Suppressor macrophage treated with lipopolysaccharide for 1 hour (primary cell): ENCODE measurements at regions not wholly inside any gene's neighbourhood (a gene's known extent, or its start where the extent isn't known, plus 50 kb on each side); places are given as distances from the start of the nearest gene placed in this dataset.

Experiments
- DNase-seq, 3 donors: peaks; one replicate each; pipeline ENCODE4 v3.0.0-alpha.2; 2020 to 2022

DNA sequence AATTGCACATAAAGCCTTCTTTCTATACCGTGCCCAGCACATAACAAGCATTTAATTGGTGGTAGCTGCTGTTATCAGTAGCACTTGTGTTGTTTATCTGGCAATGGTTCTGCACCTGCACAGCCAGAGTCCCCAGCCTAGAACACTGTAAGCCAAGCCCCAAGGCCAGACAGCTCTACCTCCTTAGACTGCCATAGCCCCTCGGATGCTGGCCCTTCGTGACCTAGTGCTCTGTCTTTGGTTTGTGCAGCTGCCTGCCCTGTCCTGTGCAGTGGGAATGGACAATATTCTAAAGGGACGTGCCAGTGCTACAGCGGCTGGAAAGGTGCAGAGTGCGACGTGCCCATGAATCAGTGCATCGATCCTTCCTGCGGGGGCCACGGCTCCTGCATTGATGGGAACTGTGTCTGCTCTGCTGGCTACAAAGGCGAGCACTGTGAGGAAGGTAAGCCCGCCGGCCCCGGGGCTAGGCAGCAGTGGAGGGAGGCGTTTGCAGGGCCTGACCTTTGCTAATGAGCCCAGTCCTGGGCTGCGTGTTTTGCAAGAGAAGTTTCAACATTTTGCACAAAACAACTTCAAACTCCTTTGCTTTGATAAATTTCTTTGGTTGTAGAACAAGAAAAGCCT lies 173.3 kb upstream of the WWC1 start:
- DNase-seq, result no peak

DNA sequence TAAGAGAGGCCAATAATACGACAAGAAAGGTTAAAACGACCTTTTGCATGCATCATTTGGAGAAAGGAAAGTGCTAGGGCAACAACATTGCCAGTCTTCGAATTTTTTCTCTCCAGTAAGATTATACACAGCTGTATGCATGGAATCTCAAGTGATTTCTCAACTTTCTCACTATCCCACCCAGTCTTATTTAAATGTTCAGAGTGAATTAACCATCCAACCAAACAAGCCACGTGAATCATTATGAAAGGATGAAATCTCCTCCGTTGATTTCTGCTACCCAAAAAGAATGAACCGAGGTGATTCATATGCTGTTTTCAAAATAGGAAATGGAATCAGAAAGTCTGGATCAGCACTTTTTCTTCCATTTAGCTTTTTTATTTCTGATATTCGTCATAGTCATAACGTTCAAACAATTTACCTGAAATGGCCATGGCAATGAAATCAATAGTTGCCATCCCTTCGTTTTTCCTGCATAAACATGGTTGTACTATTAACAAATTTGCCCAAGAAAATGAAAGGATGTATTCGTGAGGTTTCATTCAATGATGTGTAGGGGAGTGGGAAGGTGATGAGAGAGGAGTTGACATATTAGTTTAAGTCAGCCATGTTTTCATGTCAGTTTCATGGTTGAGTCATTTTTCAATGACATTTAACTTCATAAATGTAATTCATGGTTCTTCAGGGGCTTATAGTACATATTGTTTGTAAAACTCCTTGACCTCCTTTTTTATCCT lies 170.9 kb upstream of the WWC1 start:
- DNase-seq, result no peak

DNA sequence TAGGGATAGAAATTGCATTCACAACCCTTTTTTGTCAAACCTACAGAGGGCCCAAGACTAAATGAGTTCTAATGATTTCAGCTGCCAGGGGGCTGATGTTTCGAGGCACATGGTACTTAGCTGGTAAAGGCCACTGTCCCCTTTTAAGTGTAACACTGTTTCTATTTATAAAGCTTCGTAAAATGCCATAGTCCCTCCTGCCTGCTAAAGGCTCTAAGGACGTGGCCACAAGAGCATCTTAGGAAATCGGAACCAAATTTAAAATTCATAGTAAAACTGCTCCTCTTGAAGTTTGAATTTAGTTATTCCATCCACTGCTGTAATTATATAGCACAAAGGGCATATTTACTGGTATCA lies 170.3 kb upstream of the WWC1 start:
- no peak for DNase-seq

DNA sequence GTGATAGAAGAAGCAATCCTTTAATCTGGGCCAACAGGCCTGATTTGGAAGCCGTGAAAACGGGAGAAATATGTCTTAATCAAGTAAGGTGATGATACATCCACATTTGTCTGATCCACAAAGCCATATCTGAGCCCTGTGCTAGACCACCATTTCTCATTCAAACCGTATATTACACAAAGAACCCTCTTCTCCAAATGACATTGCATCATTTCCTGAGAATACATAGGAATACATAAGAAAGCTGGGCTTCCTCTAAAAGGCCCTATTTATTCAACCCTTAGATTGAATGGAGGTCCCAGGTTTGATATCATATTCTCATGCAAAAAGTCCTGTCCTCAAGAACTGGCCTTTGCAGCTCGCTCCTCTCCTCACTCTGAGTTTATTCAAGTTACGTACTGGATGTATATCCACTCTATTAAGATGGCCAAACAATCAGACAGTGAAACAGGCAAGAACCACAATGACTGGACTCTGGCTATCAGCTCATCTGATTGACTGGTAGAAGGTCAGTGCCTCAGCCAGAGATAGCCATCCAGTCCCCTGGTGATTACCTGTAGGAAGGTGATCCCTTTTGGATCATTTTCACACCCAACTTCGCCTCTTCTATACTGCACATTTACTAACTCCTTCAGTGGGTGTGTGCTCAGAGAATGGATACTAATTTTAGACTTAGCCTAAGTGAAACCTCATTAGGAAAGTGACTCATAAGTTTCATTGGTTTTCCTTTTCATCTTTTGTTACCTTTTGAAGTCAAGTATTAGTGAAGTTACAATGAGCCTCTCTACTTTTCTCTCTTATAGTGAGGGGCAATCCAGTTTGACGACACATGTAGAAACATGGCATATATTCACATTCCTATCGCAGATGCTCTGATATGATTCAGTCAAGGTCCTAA lies 167.6 kb upstream of the WWC1 start:
- peak; percentile 5 to 53 (median 32) for DNase-seq

DNA sequence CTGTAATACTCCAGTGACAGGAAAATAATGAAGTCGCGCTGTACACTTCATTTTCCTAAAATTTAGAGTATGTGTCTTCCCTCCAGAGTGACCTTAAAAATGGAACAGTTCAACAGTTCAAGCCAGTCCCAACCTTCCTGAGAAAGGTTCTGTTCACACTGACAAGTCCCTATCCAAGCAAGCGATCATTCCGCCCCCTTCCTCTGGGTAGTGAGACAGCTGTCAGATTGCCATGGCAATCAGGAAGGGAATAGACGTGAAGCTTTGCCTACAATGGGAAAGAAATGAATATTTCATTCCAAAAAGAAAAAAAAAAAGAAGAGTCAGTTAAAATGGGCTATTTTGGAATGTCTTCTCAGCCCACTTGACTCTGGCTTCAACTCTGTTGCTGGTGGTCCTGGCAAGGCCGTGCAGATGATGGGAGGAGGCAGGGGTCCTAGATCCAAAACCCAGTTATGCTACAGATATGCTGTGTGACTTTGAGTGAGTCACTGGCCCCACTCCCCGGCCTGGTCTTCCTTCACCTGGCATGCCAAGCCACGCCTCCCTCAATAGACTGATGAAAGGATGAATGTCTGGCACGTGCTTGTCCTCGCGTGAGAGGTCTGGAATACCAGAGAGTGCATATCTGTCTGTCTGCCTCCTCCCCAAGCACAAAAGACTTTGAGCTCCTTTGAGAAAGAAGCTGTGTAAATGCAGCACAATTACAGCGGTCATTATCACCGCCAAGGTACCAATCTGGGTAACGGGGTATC lies 165.8 kb upstream of the WWC1 start:
- no peak for DNase-seq

DNA sequence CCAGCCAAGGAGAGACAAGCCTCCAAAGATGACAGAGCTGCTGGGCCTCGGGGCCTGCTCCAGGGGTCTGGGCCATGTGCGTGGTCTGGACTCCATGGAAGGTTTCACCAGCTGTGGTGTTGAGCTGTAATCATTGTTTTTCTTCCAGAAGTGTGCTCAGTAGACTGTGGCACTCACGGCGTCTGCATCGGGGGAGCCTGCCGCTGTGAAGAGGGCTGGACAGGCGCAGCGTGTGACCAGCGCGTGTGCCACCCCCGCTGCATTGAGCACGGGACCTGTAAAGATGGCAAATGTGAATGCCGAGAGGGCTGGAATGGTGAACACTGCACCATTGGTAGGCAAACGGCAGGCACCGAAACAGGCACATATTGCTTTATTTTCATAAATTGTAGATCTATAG lies 164.8 kb upstream of the WWC1 start:
- no peak for DNase-seq

DNA sequence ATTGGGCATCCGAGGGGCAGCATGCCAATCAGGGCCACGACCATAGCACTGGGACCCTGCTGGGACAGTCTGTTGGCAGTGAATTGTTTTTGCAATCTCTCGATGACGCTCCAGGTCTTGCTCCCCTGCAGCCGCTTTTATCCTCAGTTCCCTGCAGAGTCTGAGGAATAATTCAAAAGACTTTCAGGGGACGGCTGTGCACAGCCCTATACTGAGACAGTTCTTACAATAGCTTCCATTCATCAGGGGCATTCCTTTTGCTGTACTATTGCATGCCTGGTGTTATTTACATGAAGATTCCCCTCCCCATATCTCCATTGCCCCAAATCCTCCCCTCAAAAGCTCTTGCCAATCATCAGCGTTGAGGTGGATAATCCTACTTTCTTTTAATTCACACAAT lies 163.3 kb upstream of the WWC1 start:
- no peak for DNase-seq

DNA sequence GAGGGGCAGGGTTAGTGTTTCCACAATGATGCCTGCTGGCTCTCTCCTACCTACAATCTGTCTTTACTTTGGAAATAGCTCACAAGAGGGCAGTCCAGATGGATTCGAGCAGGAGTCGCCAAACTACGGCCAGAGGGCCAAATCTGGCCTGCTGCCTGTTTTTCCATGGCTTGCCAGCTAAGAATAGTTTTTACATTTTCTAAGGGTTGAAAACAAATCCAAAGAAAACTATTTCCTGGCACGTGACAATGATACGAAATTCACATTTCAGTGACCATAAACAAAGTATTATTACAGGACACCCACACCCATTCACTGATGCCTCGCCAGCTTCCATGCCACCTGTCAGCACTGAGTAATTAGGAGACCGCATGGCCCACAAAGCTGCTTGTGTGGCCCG lies 162.9 kb upstream of the WWC1 start:
- DNase-seq, result no peak

DNA sequence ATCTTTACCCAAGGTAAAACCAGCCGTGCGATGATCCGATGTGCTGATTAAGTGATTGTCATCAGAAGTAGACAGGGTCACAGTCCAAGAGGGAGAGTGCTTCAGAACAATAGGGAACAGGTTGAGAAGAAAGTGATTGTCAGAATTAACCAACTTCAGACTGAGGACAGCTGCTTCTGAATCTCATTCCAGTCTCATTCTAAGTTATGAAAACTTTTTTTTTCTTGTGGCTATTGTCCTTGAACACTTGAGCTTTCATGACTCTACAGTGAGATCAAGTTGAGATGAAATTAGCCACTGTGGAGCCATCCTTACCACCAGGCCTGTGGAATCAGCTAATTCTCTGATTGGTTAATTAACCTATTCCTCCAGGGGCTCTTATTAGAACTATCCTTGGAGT lies 159.9 kb upstream of the WWC1 start:
- DNase-seq, result no peak

DNA sequence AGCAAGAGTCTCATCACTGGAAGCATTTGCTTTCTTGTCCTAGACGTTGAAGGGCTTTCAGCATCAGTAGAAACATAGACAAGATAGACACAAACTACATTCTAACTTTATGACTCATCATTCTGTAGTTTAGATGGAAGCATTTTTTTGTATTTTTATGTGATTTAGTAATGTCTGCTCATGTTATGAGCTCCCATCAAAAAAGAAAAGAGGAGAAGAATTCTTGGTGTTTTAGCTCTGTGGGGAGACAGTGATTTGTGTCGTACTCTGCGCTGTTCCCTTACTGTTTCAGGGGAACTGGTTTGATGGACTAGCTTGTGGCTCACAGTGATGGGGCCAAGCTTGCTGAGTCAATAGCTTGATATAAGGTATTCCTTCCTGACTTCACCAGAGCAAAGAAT lies 159.2 kb upstream of the WWC1 start:
- DNase-seq, result no peak

DNA sequence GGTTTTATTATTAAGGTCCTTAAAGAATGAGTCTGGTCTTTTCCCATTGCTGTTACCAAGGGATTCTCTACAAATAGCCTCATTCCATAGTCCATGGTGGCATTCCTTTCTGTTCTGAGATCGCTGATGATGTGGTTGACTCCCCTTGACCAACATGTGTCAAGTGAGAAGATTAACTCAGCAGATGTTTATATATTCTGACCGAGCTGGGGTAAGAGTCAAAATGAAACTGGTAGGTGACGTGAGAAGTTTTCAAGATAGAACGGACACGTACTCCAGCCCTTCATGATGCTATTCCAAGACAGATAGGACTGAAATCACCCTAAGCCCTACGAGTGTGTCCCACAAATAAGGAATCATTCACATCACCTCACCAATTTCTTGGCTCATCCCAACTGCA lies 155.5 kb upstream of the WWC1 start:
- no peak for DNase-seq

DNA sequence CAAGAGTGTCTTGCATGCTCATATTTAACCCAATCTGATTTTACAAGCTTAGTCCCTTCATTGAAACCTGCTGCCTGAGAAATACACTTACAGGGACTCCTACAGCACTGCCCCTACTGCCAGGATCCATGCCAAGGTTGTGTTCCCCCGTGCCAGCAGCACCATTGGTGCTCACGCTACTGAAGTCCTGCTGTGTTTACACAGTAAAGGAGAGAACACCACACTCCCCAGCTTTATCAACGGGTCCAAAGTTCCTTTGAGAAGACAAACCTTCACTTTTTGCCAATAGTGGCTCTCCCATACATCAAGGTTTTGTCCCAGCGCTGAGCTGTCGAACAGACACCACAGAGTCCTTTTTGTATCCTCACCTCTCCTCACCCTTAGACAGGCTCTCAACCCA lies 155.1 kb upstream of the WWC1 start:
- no peak for DNase-seq

DNA sequence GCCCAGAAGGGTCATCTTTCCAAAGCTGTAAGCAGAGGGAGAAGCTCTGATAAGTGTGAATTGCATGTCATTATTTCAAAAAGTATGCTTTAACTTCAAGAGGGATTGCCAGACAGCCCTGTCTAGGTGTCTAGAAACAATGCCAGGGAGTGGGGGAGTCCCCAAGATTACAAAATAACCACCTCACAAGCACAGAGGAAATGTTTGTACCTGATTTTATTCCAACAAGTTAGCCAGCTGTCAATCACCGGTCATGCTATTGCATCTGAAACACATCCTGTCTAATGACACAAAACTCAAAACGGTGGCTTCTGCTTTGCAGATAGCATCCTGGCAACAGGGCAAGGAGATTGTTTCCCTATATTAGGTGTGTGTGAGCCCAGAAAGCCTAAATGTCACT lies 154.2 kb upstream of the WWC1 start:
- no peak for DNase-seq

DNA sequence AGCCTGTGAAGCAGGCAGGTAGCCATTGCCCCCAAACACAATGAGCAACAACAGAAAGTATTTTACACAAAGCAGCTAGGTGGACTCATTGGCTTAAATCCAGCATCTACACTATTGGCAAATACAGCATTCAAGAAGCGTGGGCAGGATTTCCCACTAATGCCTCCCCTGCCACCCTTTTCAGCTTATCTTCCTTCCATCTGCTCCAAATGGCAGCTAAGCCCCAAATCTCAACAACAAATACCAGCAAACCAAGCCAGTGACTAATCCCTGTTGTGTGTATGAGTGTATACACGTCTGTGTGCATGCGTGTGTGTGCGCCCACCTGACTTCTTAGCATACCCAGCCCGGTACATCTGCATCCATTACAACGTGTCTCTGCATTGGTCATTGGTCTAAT lies 151.2 kb upstream of the WWC1 start:
- DNase-seq, result no peak

DNA sequence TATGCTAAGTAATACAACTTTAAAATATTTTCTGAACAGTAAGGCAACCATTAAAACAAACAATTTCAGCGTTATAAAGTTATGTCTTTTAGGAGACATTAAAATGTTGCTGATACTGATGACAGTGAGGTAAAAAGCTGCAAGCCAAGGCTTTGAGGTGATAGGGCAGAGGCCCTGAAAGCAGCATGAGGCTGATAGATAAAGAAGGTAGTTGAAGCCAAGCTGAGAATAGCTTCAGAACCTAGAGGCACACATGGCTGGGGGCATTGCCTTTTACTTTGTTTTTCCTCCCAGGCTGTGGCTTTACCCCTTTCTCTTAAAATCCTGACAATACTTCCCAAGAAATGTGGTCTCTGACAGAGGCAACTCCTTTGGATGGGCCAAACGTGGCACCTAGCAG lies 149.0 kb upstream of the WWC1 start:
- no peak for DNase-seq

DNA sequence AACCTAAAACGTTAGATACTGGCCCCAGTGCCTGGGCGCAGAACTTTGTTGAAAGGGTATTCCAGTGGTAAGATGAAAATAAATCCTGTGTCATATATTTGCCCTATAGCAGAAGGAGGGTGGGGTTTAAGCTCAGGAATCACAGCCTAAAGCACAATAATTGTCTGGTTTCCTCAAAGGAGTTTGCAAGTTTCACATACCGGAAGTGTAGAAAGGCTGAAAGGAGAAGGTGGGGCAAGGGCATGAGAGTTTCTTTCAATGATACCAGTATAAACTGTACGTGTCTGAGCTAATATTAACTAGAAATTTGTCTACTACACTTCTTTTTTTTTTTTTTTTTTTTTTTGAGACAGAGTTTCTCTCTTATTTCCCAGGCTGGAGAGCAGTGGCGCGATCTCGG lies 147.9 kb upstream of the WWC1 start:
- peak; percentile 10 to 47 (median 33) for DNase-seq

DNA sequence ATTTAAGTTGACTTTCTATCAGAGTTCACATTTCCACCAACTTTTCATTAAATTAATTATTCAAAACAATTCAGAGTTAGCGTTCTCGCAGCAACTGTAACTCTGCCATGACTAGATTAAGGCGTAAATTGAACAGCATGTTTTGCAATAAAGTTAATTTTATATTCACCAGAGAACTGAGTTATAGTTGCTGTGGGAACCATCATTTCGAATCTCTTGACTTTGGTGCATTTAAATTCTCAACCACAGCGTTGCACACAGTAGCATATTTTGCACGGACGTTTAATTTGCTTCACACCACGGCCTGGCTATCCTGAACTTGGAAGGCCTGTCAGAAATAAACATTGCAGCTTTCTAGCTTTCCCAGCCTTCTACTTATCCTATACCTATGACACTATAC lies 144.3 kb upstream of the WWC1 start:
- DNase-seq, result no peak

DNA sequence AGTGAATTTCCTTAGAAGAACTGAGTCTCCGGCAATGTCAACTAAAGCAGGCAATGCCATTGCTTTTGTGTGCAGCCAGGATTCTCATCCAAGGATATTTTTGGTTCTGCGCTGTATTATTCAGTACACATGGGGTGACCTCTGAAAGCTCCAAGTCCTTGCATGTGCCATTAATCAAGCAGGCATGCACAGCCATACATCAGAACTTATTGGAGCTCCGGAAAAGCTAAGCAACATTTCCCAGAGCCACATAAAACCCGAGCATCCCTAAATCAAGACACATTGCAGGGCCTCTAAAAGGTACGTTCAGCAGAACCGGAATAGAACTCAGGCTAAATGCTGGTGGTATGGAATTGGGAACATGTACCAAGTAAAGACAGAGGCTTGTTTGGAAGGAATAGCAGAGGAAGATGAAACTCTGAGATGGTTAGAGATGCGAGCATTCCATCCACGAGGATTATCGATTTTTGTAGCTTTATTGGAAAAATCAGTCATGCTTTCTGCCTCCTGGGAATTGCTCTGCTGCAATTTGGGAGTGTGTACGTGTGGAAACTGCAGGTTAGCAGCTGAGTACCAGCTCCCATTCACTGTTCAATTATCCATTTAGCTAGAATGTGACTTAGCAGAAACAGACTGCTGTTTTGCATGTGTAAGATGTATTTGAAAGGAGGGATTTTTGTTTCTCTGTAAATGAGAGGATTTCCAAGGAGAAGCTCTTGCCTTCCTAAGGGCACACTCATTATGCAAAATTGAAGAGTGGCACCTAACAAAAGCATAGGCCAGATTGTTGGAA lies 143.7 kb upstream of the WWC1 start:
- DNase-seq, result no peak

DNA sequence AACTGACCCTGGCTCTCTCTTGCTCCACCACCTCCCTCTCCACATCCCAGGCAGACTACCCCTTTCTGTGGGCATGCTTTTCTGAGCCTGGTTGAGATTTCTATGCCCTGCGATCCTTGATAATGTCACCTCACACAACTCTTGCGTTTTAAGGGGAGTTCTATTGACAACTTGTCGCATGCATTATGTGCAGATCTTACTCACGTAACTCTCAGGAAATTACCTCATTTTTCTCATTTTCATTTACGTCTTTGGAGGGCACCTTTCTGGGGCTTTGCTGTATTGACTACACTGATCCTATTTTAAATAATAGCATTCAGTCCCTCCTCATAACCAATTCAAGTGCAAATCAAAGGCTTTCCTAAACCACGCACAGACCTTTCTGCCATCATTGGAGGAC lies 140.4 kb upstream of the WWC1 start:
- DNase-seq, result no peak

DNA sequence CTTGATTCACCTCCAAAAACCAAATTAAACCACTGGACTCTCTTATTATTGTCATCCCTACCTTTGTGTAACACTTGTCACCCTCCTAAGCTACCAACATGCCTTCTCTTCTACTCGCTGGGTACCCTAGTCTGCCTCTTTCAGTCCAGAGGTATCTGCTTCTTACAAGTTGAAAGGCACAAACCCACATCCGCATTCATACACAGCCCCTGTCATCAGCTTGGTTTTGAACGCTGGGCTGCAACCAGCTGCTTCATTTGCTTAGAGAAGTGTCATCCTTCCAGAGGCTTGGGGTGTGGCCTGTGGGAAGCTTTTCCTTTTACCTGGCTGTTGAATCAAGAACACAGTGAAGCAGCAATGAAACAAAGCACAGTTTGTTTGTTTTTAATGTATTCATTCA lies 138.8 kb upstream of the WWC1 start:
- DNase-seq, result no peak

DNA sequence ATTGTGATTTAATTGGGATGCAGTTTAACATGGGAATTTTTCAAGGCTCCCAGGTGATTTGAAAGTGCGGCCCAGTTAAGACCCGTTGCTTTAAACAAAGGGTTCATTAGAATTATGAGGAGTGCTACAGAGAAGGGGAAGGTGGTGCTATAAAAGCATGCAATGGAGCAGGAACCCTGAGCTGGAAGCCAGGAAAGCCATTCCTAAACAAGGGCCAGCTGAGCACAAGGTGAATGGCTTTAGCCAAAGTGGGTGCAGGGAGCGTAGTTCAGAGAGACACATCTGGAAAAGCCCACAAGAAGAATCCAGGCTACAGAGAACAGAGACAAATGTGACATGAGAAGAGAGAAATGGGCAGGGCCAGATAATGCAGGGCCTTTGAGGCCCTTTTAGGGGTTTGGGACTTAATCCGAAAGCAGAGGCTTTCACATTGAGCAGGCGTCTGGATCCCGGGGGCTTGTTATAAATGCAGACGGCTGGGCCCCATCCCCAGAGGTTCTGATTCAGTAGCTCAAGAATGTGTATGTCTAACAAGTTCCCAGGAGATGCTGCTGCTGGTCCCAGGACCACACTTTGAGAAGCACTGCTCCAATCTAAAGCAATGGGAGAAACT lies 138.1 kb upstream of the WWC1 start:
- no peak for DNase-seq

DNA sequence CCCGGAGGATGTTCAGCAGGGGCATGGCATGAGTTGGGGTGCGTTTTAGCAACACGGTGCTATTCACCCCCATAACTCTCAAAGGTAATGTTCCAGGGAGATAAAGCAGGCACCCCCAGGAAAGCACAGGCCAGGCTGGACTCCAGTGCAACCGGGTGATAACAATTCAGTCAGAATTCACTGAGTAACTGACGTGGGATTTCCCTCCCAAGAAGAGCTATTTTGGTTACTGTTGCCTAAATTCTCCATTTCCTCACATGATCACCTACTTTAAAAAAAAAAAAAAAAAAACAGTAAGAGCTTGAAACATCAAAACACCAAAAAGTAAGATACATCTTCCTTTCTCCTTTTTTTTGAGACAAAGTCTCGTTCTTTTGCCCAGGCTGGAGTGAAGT lies 137.6 kb upstream of the WWC1 start:
- DNase-seq, result peak in 2 of 3 donors; percentile 11 to 24
